NCI-H2081 treated with DMSO at 0.1 percent for 48 hours (cell line): ENCODE measurements at regions not wholly inside any gene's neighbourhood (a gene's known extent, or its start where the extent isn't known, plus 50 kb on each side); places are given as distances from the start of the nearest gene placed in this dataset.

Experiments used
- DNase-seq: peaks from one replicate; lab custom pipeline; 2025; lab: John Stamatoyannopoulos, UW

GRCh38 chr6:54640911-54641310 is 205.7 kb upstream of the FAM83B start:
- DNase-seq, result no peak

- no peak for DNase-seq
These were observed 200.3 kb upstream of the FAM83B start for GRCh38 chr6:54646069-54646950.

- DNase-seq, result no peak
These were observed 199.5 kb upstream of the FAM83B start for GRCh38 chr6:54646951-54647664.

- no peak for DNase-seq
These were observed 192.2 kb upstream of the FAM83B start for GRCh38 chr6:54654381-54654780.

- no peak for DNase-seq
These were observed 191.4 kb upstream of the FAM83B start for GRCh38 chr6:54655162-54655561.

GRCh38 chr6:54665278-54665677 is 181.3 kb upstream of the FAM83B start:
- DNase-seq, result no peak

- no peak for DNase-seq
These were observed 166.0 kb upstream of the FAM83B start for GRCh38 chr6:54680531-54680930.

GRCh38 chr6:54681267-54681666 is 165.3 kb upstream of the FAM83B start:
- DNase-seq, result no peak

GRCh38 chr6:54681987-54682386 is 164.6 kb upstream of the FAM83B start:
- DNase-seq, result no peak

GRCh38 chr6:54689620-54690019 is 157.0 kb upstream of the FAM83B start:
- no peak for DNase-seq

GRCh38 chr6:54690596-54690995 is 156.0 kb upstream of the FAM83B start:
- DNase-seq, result no peak

GRCh38 chr6:54694928-54695532 is 151.5 kb upstream of the FAM83B start:
- DNase-seq, result no peak

- no peak for DNase-seq
These were observed 150.8 kb upstream of the FAM83B start for GRCh38 chr6:54695815-54696214.

- DNase-seq, result no peak
These were observed 149.1 kb upstream of the FAM83B start for GRCh38 chr6:54697424-54697823.

- no peak for DNase-seq
These were observed 147.6 kb upstream of the FAM83B start for GRCh38 chr6:54698974-54699373.

- DNase-seq, result no peak
These were observed 146.4 kb upstream of the FAM83B start for GRCh38 chr6:54700158-54700557.

GRCh38 chr6:54702772-54703171 is 143.8 kb upstream of the FAM83B start:
- DNase-seq, result no peak

GRCh38 chr6:54706391-54706790 is 140.2 kb upstream of the FAM83B start:
- DNase-seq, result no peak

GRCh38 chr6:54706844-54707605 is 139.5 kb upstream of the FAM83B start:
- no peak for DNase-seq

GRCh38 chr6:54710456-54710855 is 136.1 kb upstream of the FAM83B start:
- DNase-seq, result no peak

GRCh38 chr6:54716010-54716409 is 130.6 kb upstream of the FAM83B start:
- DNase-seq, result no peak

GRCh38 chr6:54716877-54717276 is 129.7 kb upstream of the FAM83B start:
- DNase-seq, result no peak
